ENCODE measurements at regions not wholly inside any gene's neighbourhood (a gene's known extent, or its start where the extent isn't known, plus 50 kb on each side); places are given as distances from the start of the nearest gene placed in this dataset.

DNA sequence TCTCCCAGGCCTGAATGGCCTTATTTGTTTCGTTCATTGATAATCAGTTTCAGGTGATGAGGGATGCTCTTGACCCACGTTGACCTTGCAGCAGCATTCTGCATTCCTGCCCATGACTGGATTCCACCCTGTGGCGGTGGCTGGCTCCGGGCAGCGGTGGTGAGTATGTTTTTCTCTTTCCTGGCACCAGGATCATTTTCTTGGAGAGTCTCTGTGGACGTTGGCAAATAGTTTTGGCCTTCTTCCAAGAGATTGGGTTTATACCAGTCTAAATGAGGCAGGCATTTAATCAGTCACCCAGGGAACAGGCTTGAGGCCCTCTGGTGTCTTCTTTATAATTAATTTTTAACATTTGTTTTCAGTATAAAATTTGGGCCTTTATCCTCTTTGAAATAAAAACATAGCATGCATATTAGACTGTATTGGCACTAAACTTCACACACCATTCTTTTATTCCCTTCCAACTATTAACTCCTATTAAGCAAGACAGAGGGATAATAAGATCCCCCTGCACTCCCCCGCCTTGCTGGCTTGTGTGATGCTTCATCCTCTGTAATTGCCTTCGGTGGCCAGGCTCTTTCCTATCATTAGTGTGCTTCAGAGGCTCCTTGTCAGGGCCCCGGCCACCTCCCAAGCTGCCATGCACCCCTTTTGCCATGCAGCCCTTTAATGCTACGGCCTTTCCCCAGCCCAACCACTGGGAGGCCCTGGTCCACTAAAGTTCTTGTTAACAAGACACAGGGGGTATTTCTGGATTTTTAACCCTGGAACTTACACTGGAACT lies 176.2 kb upstream of the TOPAZ1 start:
- Histone ChIP-seq H2AFZ (ENCODE audit: control insufficient read depth, low read depth, low read length) (no peak overlapping the region), H3K9me3 (replicated peaks; ENCODE audit: control insufficient read depth, insufficient read depth, low read length) (no peaks in the 10 kb centered on the region), H3K79me2 (ENCODE audit: control insufficient read depth, insufficient read depth, low read length) (peaks cover 10% of the 10 kb centered on the region), H3K4me2 (ENCODE audit: control insufficient read depth, insufficient read depth) (no peak overlapping the region), H3K36me3 (ENCODE audit: control insufficient read depth in 2 of 2, insufficient read depth in 2 of 2, low read length in 1 of 2) (peaks cover 0 to 5% of the 10 kb centered on the region in 2 experiments; a peak in 1 of 4 replicates), H3K27ac (ENCODE audit: control insufficient read depth, insufficient read depth) (no peak overlapping the region), H3K9ac (ENCODE audit: control insufficient read depth, insufficient read depth, low read length) (no peak overlapping the region), H4K20me1 (ENCODE audit: control insufficient read depth, insufficient read depth) (no peaks in the 10 kb centered on the region), H3K27me3 (replicated peaks in 1 of 2; ENCODE audit: control insufficient read depth in 2 of 2, insufficient read depth in 2 of 2, low read length in 1 of 2) (no peaks in the 10 kb centered on the region), H3K4me1 (ENCODE audit: control insufficient read depth, insufficient read depth, low read length) (peaks cover 20% of the 10 kb centered on the region; the same call in 1 of the 2 replicates), H3K4me3 (no peak overlapping the region)
- intact Hi-C loops (cut with micrococcal nuclease; ENCODE audit: unreplicated experiment) (no loop called here), in situ Hi-C loops (cut with MboI) (no loop called here)
- RAD21 ChIA-PET (ENCODE audit: unreplicated experiment) = interaction anchor here (0.8 kb wide), 1 partner anchor 26 kb away, joined by 3 read pairs; no protein-coding TSS in a partner anchor
- FAIRE-seq (no peak), ATAC-seq (no peak), DNase-seq (ENCODE audit: low read depth, low spot score) (no peak)
- CTCF ChIA-PET = interaction anchor here (1.0 kb wide), 1 partner anchor 12 kb away, joined by 3 read pairs; no protein-coding TSS in a partner anchor
- TF ChIP-seq, protein P1, sequence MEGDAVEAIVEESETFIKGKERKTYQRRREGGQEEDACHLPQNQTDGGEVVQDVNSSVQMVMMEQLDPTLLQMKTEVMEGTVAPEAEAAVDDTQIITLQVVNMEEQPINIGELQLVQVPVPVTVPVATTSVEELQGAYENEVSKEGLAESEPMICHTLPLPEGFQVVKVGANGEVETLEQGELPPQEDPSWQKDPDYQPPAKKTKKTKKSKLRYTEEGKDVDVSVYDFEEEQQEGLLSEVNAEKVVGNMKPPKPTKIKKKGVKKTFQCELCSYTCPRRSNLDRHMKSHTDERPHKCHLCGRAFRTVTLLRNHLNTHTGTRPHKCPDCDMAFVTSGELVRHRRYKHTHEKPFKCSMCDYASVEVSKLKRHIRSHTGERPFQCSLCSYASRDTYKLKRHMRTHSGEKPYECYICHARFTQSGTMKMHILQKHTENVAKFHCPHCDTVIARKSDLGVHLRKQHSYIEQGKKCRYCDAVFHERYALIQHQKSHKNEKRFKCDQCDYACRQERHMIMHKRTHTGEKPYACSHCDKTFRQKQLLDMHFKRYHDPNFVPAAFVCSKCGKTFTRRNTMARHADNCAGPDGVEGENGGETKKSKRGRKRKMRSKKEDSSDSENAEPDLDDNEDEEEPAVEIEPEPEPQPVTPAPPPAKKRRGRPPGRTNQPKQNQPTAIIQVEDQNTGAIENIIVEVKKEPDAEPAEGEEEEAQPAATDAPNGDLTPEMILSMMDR (IDR thresholded peaks at IDR 0.05 in 2 of 3, conservative IDR thresholded peaks at IDR 0.05 in 1 of 3; ENCODE audit: control insufficient read depth in 2 of 3, extremely low read depth in 1 of 3, insufficient read depth in 1 of 3, low read depth in 3 of 3, low read length in 3 of 3) = 0 out of 6 replicates have a peak, but pooled peaks of 1 of the 3 experiments have one; percentile 12
- TF ChIP-seq USF2 (IDR thresholded peaks at IDR 0.05; ENCODE audit: borderline replicate concordance, low read depth, low read length) = no peak
- TF ChIP-seq, protein P2, sequence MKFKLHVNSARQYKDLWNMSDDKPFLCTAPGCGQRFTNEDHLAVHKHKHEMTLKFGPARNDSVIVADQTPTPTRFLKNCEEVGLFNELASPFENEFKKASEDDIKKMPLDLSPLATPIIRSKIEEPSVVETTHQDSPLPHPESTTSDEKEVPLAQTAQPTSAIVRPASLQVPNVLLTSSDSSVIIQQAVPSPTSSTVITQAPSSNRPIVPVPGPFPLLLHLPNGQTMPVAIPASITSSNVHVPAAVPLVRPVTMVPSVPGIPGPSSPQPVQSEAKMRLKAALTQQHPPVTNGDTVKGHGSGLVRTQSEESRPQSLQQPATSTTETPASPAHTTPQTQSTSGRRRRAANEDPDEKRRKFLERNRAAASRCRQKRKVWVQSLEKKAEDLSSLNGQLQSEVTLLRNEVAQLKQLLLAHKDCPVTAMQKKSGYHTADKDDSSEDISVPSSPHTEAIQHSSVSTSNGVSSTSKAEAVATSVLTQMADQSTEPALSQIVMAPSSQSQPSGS (IDR thresholded peaks at IDR 0.05; ENCODE audit: low read length) = no peak
- TF ChIP-seq POLR2A (IDR thresholded peaks at IDR 0.05; ENCODE audit: low read depth, low read length) = no peak
- SMC1A ChIA-PET (ENCODE audit: uncharacterized antibody, unreplicated experiment) = interaction anchor here (0.7 to 1.8 kb wide), 3 partner anchors 35 to 135 kb away, joined by 3 to 5 read pairs (median 3); no protein-coding TSS in a partner anchor
- no TSS peak for BruUV-seq (replicated peaks)
- 63% methylated on average over 10 of the region's 10 CpGs for WGBS (ENCODE audit: insufficient coverage, insufficient replicate concordance, low lambda C conversion rate, missing lambda C conversion rate)
- POLR2A ChIA-PET = no interaction called here
